Activated CD4-positive, alpha-beta T cell treated with anti-CD3 and anti-CD28 coated beads for 48 hours (primary cell): ENCODE measurements at regions not wholly inside any gene's neighbourhood (a gene's known extent, or its start where the extent isn't known, plus 50 kb on each side); places are given as distances from the start of the nearest gene placed in this dataset.
"Not testable (repeated sequence)": the region's sequence is repeated elsewhere in the genome, so short reads cannot be mapped to it uniquely, and the experiment has no call there.

Experiments used
- DNase-seq: peaks from one replicate; pipeline ENCODE4 v3.0.0-alpha.2; 2020

DNA sequence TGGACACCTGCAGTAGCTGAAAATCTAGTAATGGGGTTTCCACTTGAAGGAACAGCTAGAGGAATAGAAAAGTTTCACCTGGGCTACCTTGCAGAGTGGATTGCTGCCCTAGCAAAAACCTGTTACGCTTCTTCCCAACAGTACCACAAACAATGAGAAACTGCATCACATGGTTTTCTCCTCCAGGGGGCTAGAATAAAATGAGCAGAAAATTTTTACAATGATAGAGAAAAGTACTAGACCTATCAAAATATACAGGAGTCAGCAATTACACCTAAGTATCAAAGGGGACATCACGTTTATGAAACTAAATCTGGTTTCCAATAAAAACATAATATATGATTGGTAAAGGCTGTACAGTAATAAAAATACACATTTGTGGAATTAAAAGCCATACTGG is 423.1 kb upstream of the PITX2 start:
- DNase-seq: no peak

DNA sequence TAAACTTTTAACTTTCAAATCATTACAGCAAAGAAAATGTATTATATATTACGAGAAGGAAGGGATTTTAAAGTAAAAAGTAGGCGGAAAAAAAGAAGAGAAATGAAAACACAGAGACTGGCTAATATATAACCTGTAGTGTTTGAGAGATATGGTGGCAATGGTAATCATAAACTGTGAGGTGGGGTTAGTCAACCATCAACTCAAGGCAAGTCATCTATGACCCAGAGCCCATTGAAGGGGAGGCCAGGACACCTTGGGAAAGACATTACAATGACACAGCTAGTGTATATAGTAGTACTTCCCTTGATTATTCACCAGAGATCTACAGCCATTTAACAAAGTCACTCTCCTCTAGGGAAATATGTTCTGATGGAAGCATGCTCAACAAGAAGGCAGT is 423.9 kb upstream of the PITX2 start:
- DNase-seq: no peak

DNA sequence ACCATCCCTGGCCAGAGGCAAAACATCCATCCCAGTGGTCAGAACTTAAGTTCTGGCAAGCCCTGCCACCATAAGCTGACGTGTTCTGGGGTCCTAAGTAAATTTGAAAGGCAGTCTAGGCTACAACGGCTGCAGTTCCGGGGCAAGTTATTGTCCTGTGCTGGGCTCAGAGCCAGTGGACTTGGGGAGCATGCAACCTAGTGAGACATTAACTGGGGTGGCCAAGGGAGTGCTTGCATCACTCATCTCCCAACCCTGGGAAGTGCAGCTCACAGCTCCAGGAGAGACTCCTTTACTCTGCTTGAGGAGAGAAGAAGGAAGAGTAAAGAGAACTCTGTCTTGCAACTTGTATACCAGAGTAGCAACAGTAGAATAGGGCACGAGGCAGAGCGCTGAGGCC is 425.4 kb upstream of the PITX2 start:
- no peak for DNase-seq

DNA sequence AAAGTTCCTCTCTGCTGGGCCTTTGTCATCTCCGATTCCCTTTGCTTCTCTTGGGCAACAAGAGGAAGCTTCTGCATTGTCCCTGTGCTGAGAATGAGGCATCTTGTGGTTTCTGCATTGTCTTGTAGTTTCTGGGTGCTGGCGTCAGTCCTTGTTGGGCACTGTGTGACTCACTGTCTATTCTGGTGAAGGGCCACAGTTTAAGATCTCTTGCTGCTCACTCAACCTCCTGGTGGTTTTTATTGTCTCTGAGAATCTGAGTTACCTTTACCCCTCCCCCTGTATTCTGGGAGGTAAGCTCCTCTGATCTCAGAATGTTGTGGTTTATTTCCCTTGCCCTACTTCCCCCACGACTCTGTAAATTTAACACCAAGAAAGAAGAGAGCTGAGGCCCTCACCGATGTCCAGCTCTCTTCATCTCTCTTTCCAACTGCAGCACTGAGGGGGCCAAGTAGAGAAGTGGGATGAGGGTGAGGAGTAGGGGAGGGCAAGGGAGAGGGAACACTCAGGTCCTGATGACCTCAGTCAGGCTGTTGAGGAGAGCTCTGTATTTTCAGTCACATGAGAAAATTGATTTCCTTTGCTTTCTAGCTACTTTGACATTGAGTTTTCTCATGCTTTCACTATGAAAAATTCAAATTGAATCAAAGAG is 441.6 kb upstream of the PITX2 start:
- no peak for DNase-seq

DNA sequence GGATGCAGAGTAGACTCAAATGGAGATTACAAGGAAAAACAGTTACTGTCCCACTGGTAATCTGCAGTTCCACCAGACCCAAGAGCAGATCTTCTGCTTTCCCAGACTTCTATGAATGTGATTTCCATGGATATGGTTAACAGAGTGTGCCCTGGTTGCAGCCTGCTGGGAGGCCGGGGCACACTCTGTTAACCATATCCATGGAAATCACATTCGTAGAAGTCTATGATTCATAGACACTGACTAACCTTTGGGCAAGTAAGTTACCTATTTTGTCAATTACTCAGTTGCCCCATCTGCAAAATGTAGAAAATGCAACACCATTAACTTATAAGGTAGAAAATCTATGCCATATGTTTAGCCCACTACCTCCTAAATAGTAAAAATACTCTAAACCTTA is 443.1 kb upstream of the PITX2 start:
- no peak for DNase-seq

DNA sequence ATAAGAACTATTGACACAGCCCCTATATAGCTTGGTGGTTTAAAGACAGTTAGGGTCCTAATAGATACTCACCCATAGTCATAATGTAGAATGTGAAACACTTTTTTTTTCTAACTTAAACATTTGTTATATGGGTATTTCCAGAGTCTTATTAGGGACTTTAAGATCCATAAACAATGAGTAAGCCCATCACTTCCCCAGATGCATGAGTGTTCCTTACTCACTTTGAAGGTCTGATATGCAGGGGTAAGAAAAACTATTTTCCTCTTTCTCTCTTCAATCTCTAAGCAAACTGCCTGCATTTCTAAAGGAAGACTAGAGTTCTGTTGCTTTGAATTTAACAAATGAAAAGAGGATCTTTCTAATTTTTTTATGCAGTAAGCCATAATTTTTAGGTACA is 443.6 kb upstream of the PITX2 start:
- DNase-seq: no peak

DNA sequence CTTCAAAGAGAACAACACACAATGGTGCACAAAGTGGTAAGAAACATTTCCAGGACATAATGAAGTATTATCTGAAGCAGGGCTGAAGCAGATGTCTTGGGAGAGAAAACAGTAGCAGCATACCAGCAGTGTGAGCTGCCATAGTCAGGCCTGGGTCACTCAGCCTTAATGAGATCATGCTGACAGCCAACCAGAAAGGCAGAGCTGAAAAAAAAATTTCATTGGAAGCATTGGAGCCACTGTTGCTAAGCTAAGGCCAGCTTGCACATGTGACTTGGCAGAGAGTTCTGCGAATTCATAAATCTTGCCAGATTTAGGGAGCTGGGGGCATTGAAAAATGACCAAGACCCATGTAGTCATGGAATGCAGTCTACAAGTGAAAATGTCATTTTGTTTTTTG is 444.0 kb upstream of the PITX2 start:
- DNase-seq: no peak

DNA sequence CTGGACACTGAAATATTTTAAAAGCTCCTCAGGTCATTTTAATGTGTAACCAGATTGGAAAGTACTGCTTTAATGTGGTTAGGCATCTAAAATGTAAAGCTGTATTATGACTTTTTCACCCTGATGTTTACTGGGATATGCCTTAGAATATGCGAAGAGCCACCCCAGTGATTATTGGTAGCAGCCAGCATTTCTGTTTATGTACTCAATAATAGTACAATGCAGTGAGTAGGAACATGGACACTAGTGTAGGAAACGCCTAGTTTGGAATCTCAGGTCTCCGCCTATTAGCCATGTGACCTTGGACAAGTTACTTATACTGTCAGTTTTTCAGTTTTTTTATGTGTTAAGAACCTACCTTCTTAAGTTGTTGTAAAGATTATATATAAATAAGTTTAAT is 446.0 kb upstream of the PITX2 start:
- DNase-seq: no peak

DNA sequence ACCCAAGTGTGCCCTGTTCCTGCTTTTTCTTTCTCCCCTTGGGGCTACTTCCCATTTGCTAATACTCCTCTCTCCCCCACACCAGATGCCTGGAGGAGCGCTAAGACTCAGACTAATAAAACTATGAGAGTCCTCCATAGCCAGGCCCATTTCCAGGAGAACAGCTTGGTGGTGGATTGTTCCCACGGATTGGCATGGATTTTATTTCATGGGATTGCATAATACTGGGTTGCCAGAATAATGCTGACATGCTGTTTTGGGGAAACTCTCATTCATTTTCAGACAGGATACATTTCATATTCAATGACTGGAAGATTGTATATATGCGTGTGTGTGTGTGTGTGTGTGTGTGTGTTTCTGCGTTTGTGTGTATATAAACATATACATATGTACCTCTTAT is 447.5 kb upstream of the PITX2 start:
- no peak for DNase-seq

DNA sequence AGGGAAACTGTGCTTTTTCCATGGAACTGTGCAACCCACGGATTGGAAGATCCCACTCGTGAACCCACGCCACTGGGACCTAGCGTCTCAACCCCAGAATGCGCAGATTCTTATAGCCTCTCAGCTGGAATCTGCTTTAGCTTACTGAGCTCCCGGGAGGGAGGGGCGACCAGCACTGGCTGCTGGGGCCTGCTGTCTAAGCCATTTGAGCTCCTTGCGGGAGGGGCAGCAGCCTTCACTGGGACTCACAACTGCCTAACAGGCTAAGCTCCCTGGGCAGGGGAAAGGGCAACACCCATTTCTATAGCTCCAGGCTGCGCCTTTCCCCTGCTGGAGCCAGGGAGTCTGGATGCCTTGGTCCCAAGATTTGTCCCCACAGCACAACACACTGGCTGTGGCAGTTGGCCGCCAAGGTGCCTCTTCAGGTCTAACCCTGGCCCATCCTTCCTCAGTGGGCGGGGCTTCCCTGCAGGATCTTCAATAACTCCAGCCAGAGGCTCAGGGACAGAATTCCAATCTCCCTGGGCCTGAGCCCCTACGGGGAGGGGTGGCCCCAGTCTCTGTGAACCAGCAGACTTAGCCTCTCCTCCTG is 451.7 kb upstream of the PITX2 start:
- DNase-seq: no peak

DNA sequence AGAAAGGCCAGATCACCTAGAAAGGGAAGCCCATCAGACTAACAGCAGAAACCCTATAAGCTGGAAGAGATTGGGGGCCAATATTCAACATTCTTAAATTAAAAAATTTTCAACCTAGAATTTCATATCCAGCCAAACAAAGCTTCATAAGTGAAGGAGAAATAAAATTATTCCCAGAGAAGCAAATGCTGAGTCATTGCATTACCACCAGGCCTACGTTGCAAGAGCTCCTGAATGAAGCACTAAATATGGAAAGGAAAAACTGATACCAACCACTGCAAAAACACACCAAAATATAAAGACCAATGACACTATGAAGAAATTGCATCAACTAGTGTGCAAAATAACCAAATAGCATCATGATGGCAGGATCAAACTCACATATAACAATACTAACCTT is 453.4 kb upstream of the PITX2 start:
- not testable (repeated sequence) for DNase-seq

DNA sequence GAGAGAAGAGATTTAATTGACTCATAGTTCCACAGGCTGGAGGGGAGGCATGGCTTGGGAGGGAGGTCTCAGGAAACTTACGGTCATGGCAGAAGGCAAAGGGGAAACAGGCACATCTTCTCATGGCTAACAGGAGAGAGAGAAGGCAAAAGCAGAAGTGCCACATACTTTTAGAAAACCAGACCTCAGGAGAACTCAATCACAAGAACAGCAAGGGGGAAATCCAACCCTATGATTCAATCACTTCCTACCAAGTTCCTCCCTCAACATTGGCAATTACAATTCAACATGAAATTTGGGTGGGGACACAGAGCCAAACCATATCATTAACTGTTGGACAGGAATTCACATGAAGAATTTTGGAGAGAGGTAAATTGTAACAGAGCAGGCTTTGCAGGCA is 485.3 kb upstream of the PITX2 start:
- DNase-seq: no peak

DNA sequence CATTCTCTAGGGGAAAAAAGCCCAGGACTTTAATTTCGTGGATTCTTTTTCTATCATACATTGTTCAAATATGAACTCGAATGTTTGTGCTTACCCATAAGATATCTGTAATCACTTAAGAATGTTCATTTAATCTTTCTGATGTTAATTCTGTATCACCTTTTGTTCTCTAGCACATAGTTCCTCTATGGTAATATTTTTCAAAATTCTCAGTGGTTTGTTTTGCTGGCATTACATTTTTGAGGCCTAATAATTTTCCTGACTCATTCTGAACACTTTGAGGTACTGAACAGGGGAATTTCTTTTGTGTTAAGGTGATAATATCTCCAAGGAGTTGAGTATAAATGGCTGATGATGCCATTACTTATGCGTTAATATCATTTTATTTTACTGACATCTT is 490.7 kb upstream of the PITX2 start:
- DNase-seq: no peak

DNA sequence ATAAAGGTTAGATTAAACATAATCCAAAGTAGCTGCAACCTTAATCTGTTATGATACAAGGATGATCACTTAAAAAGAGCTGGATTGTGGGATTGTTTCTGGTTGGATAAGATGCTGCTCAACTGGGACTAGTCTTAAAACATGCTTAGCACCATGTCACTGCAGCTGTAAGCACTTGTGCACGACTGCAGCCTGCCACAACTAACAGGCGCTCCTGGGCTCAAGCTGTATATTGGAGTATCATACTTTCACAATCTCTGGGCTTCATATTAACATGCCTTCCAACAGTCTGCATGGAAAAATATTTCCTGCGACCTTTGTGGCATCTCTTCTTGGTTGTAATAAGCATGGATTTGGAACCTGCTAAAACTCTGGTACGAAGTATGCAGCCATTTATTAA is 493.0 kb upstream of the PITX2 start:
- DNase-seq: no peak

DNA sequence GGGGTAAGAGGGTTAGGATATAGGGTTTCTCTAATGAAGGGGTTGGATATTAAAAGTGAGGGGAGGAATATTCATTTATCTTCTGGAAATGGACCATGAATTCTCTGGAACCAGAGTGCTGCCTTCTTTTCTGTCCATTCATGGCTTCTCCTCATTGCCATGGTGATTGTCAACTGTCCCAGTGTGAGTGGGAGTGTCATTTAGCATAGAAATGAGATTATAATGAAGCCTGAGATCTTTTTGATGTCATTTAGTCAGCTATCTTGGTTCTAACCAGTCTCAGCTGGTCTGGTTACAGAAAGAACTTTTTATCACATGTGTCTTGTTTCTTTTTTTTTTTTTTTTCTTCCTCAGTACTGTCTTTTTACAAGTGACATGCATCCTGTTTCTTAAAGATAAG is 497.3 kb upstream of the PITX2 start:
- no peak for DNase-seq

DNA sequence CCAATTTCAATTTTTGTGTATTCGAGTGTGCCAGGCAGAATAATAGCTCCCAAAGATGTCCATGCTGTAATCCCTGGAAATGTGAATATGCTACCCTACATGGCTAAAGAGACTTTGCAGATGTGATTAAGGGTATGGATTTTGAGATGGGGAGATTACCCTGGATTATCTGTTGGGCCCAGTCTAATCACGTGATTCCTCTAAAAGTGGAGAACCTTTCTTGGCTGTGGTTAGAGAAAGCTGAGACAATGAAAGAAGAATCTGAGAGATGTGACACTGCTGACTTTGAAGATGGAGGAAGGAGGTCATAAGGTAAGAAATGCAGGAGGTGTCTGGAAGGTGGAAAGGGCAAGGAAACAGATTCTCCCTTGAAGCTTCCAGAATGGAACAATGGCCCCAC is 503.5 kb upstream of the PITX2 start:
- DNase-seq: no peak

DNA sequence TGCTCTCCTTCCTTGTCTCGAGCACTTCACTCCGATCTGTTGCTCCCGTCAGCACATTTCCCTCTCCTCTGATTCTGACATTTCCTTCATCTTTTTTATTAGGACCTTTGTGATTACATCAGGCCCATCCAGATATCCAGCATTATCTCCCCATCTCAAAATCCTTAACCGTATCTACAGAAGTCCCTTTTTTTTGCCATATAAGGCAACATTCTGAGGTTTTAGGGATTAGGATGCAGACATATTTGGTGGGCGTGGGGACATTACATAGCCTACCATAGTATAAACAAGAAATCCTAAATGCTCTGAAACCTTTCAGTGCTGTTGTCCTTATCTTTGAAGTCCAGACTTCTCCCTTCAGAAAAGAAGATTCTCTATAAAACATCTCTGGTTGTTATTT is 505.0 kb upstream of the PITX2 start:
- DNase-seq: no peak

DNA sequence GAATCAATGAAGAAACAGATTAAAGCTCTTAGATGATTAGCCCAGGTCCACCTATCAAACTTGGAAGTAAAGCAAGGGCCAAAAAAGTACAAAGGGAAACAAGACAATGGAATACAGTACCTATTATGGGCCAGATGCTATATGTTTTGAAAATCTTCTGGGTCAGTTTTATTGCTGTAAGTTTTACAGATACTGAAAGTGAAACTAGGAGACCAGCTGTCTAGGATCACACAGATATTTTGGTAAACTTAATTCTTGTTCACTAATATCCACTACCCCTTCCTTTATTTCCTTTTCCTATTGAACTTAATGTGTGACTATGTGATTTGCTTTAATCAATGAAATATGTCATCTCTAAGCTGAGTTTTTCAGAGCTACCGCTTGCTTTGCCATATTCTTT is 505.4 kb upstream of the PITX2 start:
- DNase-seq: no peak

DNA sequence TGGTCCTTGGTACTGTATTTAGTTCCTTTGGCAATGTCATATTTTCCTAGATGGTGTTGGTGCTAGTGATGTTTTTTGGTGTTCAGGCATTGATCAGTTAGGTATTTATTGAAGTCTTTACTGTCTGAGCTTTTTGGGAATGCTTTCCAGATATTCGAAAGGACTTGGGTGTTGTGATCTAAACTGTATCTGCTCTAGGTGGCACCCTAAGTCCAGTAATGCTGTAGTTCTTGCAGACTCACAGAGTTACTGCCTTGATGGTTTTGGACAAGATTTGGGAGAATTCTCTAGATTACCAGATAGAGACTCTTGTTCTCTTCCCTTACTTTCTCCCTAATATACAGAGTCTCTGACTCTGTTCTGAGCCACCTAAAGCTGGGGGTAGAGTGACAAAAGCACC is 513.6 kb upstream of the PITX2 start:
- DNase-seq: no peak

DNA sequence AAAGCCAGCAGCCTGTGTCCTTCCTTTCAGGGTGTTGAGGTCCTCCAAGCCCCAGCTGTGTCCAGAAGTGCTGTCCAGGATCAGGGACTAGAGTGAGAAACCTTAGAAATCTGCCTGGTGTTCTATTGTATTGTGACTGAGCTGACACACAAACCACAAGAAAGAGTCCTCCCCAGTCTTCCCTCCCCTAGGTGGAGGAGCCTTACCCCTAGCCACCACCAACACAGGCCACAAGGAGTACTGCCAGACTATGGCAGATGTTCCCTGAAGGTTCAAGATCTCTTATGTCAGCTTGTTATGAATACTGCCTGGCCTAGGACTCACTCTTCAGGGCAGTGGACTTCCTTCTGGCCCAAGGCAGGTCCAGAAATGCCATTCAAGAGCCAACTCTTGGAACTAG is 514.1 kb upstream of the PITX2 start:
- no peak for DNase-seq

DNA sequence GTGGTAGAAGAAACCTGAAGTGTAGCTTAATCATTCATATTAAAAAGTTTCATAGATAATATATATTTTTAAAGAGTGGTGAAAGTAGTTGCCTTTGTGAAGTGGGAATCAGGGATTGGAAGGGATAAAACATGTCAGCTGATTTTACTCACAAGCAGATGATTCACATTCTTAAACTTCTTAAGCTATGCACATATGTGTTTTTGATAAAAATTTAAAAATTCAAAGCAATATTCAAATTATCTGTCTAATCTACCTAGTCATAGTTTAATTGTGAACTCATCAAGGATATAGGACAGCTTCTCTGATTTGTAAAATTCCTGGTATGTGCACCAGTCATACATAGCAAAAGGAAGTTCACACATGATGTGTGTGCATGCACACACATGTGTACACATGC is 520.6 kb upstream of the PITX2 start:
- no peak for DNase-seq

DNA sequence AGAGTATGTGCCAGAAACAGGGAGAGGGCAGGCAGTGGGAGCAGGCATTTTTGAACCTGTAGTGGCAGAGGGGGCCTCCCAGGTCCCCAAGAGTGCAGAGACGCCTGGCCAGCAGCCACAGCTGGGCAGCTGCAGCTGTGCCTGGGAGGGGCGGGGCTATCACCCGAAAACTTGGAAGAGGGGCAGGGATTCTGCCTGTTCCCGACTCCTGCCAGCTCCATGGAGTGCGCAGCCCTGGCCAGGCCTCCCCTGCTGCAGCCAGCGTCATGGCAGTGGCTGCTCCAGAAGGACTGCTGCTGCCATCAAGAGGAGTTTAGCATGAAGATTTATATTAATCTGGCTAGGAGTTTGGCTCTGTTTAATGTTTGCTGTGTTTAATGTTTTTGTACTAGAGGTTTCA is 532.1 kb upstream of the PITX2 start:
- DNase-seq: no peak

DNA sequence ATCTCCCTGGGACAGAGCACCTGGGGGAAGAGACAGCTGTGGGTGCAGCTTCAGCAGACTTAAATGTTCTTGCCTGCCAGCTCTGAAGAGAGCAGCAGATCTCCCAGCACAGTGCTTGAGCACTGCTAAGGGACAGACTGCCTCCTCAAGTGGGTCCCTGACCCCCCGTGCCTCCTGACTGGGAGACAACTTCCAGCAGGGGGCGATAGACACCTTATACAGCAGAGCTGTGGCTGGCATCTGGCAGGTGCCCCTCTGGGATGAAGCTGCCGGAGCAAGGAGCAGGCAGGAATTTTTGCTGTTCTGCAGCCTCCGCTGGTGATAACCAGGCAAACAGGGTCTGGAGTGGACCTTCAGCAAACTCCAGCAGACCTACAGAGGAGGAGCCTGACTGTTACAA is 541.7 kb upstream of the PITX2 start:
- not testable (repeated sequence) for DNase-seq

DNA sequence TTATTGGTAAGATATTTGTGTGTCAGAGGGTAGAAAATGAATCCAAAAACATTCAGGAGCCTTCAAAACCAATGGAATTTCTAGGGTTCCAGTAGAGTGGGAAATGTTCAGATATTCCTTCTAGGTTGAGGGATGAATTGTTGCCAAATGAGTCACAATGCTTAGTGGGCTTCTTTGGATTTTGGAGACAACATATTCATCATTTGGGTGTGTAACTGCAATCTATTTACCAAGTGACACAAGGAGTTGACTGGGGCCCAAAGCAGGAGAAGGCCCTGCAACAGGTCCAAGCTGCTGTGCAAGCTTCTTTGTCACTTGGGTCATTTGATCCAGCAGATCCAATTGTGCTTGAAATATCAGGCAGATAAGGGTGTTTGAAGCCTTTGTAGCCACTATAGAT is 551.5 kb upstream of the PITX2 start:
- DNase-seq: no peak

DNA sequence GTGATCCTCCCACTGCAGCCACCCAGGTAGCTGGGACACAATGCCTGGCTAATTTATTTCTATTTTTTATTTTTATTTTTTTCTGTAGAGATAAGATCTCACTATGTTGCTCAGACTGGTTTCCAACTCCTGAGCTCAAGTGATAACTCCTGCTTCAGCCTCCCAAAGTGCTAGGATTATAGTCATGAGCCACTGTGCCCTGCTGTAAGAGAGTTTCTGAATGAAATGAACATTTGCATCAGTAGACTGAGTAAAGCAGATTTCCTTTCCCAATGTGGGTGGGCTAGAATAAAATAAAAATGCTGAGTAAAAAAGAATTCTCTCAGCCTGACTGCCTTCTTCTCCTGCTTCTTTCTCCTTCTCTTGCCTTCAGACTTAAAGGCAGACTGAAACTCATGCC is 555.4 kb upstream of the PITX2 start:
- no peak for DNase-seq

DNA sequence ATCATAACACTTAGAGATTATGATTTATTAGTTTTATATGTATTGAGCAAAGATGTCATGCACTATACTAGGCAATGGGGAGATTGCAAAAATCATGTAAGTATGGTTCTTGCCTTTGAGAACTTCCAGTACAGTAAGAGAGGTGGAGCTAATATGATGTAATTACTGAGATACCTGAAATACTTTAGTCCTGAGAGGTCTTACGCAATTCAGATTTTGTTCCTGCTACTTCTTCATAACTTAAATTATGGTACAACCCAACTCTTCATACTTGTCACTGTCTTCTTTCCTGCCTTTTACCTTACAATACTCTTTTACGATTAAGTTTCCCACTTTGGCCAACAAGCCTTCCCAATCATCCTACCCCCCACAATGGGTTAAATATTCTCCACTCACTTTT is 564.2 kb upstream of the PITX2 start:
- DNase-seq: no peak
